ENCODE measurements at regions not wholly inside any gene's neighbourhood (a gene's known extent, or its start where the extent isn't known, plus 50 kb on each side); places are given as distances from the start of the nearest gene placed in this dataset.

DNA sequence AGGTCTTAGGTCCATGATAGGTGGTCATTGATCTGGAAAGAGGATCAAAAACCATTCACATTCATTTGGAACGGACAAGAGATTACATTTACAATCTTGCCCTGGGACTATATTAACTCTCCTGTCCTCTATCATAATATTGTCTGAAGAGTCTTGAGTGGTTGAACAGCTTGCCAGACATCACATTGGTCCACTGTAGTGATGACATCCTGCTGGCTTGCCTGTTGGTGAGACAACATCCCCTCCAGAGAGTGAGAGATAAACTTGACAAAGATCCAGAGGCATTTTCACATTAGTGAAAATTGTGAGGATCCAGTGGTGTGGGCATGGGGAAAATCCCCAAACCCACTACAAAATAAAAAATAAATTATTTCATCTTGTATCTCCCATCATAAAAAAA is 155.7 kb upstream of the LEF1 start:
- H3K27ac Mint-ChIP-seq = no peak overlapping the region
- DNase-seq (no peak), ATAC-seq (no peak)
- POLR2A ChIA-PET = no interaction called here
- peaks cover 2% of the 10 kb centered on the region for H3K27me3 Mint-ChIP-seq (ENCODE audit: low read depth)
- H3K36me3 Mint-ChIP-seq (ENCODE audit: low read depth) = peaks cover 6% of the 10 kb centered on the region
- H3K4me3 Mint-ChIP-seq = no peak overlapping the region
- H3K4me1 Mint-ChIP-seq (ENCODE audit: low read depth) = peaks cover 18% of the 10 kb centered on the region
- CTCF ChIA-PET = no interaction called here
- peaks cover 4% of the 10 kb centered on the region for H3K9me3 Mint-ChIP-seq (ENCODE audit: insufficient read depth)

DNA sequence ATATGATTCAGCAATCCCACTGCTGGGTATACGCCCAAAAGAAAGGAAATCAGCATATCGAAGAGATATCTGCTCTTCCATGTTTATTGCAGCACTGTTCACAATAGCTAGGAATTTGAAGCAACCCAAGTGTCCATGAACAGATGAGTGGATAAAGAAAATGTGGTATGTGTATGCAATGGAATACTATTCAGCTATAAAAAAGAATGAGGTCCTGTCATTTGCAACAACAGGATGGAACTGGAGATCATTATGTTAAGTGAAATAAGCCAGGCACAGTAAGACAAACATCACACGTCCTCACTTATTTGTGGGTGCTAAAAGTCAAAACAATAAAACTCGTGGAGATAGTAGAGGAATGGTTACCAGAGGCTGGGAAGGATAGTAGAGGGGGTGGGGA is 153.8 kb upstream of the LEF1 start:
- CTCF ChIA-PET = interaction anchor here (0.9 kb wide), 1 partner anchor 34 kb away, joined by 3 read pairs; no protein-coding TSS in a partner anchor
- Mint-ChIP-seq H3K4me1 (ENCODE audit: low read depth) (peaks cover 3% of the 10 kb centered on the region), H3K27ac (no peak overlapping the region), H3K36me3 (ENCODE audit: low read depth) (peaks cover 6% of the 10 kb centered on the region), H3K4me3 (no peak overlapping the region), H3K9me3 (ENCODE audit: insufficient read depth) (peaks cover 4% of the 10 kb centered on the region), H3K27me3 (ENCODE audit: low read depth) (peaks cover 2% of the 10 kb centered on the region)
- DNase-seq (no peak), ATAC-seq (no peak)
- POLR2A ChIA-PET = no interaction called here

DNA sequence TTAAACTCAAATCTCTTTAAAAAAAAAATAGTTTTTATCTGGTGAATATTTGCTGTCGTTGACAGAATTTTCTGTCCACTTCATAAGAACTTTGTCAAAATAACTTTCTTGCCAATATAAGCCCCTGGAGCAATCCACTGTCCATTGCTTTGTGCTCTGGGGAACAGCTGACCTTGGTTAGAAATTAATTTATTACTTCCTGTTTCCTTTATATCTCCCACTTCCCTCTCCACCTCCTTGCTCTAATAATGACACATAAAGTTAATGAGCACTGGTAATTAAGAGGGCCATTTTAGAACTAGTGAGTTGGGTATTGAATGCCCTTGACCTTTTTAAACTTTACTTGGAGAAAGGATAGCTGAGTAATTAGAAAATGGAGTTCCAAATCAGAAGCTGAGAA is 151.3 kb upstream of the LEF1 start:
- ChIA-PET CTCF (interaction anchor here (1.3 kb wide), 1 partner anchor 23 kb away, joined by 3 read pairs; no protein-coding TSS in a partner anchor), POLR2A (no interaction called here)
- Mint-ChIP-seq H3K4me1 (ENCODE audit: low read depth) (peaks cover 16% of the 10 kb centered on the region), H3K27ac (no peak overlapping the region), H3K27me3 (ENCODE audit: low read depth) (peaks cover 10% of the 10 kb centered on the region), H3K4me3 (no peak overlapping the region), H3K9me3 (ENCODE audit: insufficient read depth) (peaks cover 4% of the 10 kb centered on the region), H3K36me3 (ENCODE audit: low read depth) (peaks cover 6% of the 10 kb centered on the region)
- DNase-seq = no peak
- no peak for ATAC-seq

DNA sequence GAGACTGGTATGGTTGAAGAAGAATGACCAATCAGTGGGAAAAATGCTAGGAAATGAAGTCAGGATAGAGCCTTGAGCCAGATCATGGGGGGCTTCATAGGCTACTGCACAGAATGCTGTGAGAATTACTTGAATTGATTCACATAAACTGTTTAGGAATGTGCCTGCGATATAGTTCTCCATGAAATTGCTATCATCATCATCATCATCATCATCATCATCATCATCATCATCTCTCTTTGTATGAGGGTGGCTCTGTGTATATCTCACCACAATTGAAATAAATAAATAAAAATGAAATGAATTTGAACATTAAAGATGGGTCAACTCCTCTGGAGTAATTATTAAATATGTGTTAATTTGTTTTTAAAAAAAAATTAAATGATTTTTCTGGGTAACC is 148.6 kb upstream of the LEF1 start:
- Mint-ChIP-seq H3K9me3 (ENCODE audit: insufficient read depth) (peaks cover under 1% of the 10 kb centered on the region), H3K4me3 (no peak overlapping the region), H3K27ac (no peak overlapping the region), H3K36me3 (ENCODE audit: low read depth) (peaks cover 4% of the 10 kb centered on the region), H3K4me1 (ENCODE audit: low read depth) (peaks cover 25% of the 10 kb centered on the region), H3K27me3 (ENCODE audit: low read depth) (peaks cover 10% of the 10 kb centered on the region)
- ATAC-seq (no peak), DNase-seq (no peak)
- ChIA-PET POLR2A (interaction anchor here (1.2 kb wide), 1 partner anchor 29 kb away, joined by 3 read pairs; no protein-coding TSS in a partner anchor), CTCF (no interaction called here)

DNA sequence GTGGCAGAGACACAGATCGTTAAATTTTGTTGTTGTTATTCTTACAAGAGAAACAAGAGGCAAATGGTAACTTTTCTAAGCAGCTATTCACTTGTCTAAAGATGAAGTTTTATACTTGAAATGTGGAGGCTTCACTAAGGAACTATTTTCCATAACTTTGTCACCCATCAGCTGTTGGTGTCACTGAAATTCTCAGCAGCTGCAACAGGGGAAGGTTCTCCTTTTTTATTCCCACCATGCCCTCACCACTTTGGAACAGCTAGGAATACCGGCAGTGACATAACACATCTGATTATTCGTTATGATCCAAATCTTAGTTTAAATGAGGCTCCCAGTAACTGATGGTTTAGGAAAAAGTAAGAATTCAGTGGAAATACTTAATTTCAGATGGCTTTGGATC is 147.0 kb upstream of the LEF1 start:
- Mint-ChIP-seq H3K4me3 (peak overlapping the region; percentile 54), H3K36me3 (ENCODE audit: low read depth) (no peaks in the 10 kb centered on the region), H3K9me3 (ENCODE audit: insufficient read depth) (no peaks in the 10 kb centered on the region), H3K4me1 (ENCODE audit: low read depth) (peaks cover 25% of the 10 kb centered on the region), H3K27me3 (ENCODE audit: low read depth) (peaks cover 10% of the 10 kb centered on the region), H3K27ac (peak overlapping the region; percentile 43)
- ATAC-seq (no peak), DNase-seq (no peak)
- ChIA-PET CTCF (interaction anchor here (1.2 kb wide), 1 partner anchor 10 kb away, joined by 4 read pairs; no protein-coding TSS in a partner anchor), POLR2A (no interaction called here)

DNA sequence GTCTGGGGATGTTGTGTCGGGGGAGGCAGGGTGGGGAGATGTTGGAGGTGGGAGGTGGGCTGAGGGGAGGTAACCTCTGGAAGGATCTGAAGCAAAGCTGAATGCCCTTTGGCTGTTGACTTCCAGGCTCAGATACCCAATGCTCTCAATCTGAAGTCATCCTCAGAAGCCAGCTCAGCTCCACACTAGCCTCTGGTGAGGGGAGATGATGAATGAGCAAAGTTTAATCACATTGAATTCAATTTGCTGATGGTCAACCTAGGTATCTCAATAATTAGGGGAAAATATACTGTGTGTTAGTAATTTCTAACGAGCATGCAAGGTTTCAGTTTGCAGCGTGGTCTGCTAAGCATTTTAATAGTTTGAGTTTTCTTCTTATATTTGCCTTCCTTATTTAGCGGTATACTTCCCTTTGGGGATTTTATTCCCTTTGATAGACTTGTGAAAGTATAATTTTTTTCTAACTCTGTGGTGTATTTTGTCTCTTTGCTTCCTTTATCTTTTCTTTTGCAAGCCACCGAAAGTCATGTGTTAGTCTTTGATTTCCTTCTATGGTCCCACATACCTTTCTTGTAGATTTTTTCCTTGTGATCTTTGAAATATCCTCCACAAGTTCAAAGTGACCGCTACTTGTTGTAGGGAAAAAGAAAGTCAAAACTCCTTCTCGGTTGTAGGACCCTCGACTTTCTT is 146.3 kb upstream of the LEF1 start:
- ChIA-PET CTCF (interaction anchor here (1.2 kb wide), 1 partner anchor 10 kb away, joined by 4 read pairs; no protein-coding TSS in a partner anchor), POLR2A (interaction anchor here (0.6 kb wide), 1 partner anchor 32 kb away, joined by 3 read pairs; no protein-coding TSS in a partner anchor)
- Mint-ChIP-seq H3K9me3 (ENCODE audit: insufficient read depth) (no peaks in the 10 kb centered on the region), H3K4me3 (peak overlapping the region; percentile 54), H3K36me3 (ENCODE audit: low read depth) (no peaks in the 10 kb centered on the region), H3K4me1 (ENCODE audit: low read depth) (peaks cover 25% of the 10 kb centered on the region), H3K27ac (peak overlapping the region; percentile 43), H3K27me3 (ENCODE audit: low read depth) (peaks cover 10% of the 10 kb centered on the region)
- ATAC-seq (no peak), DNase-seq (no peak)

DNA sequence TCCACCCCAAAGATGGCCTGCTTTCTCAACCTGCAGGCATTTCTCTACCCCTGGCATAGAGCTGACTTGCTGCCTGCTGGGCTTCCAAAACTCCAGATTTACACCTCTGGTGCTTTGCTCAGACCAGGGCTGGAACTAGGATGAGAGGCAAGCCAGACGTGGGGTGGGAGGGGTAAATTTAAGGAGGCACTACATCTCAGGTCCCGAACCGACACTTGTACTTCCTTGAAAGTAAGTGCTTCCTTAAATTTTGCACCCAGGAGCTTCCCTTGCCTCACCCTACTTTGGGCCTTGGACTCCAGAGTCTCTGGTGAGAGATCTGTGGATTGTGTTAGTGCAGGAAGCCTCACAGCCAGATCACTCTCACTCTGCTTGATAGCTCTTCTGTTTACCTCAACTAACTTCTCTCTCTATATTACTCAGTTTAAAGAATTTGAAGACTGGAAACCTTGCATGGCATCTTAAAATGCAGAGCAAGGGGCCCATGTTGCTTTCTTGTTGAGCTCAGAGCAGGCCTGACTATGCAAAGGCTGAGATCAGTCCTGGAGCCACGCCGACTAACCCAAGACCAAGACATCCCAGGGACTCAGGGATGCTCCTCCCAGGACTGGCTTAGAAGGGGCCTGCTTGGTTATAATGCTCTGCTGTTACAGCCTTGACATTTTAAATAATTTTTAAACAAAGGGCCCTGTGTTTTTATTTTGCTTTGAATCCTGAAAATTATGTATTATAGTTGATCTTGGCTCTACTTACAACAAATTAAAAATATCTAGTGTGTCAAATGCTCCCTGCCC is 145.0 kb upstream of the LEF1 start:
- Mint-ChIP-seq H3K27me3 (ENCODE audit: low read depth) (peaks cover 8% of the 10 kb centered on the region), H3K36me3 (ENCODE audit: low read depth) (no peaks in the 10 kb centered on the region), H3K9me3 (ENCODE audit: insufficient read depth) (no peaks in the 10 kb centered on the region), H3K27ac (no peak overlapping the region), H3K4me1 (ENCODE audit: low read depth) (peaks cover 24% of the 10 kb centered on the region), H3K4me3 (no peak overlapping the region)
- no peak for ATAC-seq
- ChIA-PET POLR2A (no interaction called here), CTCF (interaction anchor here (1.4 kb wide), 1 partner anchor 284 kb away, joined by 3 read pairs; no protein-coding TSS in a partner anchor)
- no peak for DNase-seq

DNA sequence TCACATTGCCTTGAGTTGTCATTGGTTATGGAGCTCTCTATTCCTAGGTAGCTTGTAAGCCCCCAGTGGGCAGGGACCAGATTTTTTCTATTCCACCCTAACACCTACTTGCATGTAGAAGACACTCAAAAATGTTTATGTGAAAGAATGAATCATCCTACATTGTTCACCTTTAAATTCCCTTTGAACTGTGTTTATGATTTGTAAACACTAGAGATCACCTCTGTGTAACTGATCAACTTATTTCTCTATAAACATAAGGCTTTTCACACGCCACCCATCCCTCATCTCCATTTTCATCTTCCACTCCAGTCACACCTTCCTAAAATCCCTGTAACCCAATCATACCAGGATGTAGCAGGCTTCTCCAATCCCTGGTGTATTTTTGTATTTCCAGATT is 142.6 kb upstream of the LEF1 start:
- H3K4me1 Mint-ChIP-seq (ENCODE audit: low read depth) = peaks cover 30% of the 10 kb centered on the region
- ChIA-PET CTCF (no interaction called here), POLR2A (interaction anchor here (0.7 kb wide), 1 partner anchor 40 kb away, joined by 4 read pairs; no protein-coding TSS in a partner anchor)
- DNase-seq = no peak
- no peak for ATAC-seq
- H3K4me3 Mint-ChIP-seq = no peak overlapping the region
- no peaks in the 10 kb centered on the region for H3K36me3 Mint-ChIP-seq (ENCODE audit: low read depth)
- no peak overlapping the region for H3K27ac Mint-ChIP-seq
- peaks cover 3% of the 10 kb centered on the region for H3K27me3 Mint-ChIP-seq (ENCODE audit: low read depth)
- H3K9me3 Mint-ChIP-seq (ENCODE audit: insufficient read depth) = no peaks in the 10 kb centered on the region

DNA sequence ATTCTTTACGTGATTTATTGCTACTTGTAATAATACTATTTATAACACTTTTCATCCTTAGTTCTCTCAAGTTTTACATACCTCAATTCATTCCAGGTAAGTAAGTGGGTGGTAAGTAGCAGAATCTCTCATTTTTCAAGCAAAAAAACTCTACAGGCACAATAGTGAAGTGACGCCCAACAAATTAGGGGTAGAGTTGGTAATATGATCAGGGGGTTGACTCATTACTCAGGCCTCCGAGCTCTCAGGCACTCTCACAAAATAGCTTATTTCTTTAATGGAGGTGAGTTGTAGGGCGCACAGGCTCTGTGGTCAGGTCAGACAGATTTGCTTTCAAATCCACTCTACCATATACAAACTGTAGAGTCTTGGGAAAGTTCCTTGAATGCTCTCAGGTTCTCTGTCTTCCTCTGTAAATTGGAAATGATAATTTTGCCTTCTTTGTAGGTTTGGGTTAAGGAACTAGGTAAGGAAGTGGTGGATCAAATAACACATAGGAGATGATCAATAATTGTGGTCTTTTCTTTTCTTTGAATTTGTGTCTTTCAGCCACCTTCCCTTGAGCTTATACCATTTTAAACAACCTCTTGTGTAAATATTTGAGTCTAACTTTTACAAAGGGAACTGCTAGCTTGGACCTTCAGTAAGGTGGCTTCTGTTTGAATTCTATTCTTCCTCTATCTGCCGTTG is 134.9 kb upstream of the LEF1 start:
- ChIA-PET CTCF (no interaction called here), POLR2A (no interaction called here)
- ATAC-seq (no peak), DNase-seq (no peak)
- peaks cover 25% of the 10 kb centered on the region for H3K4me1 Mint-ChIP-seq (ENCODE audit: low read depth)
- no peaks in the 10 kb centered on the region for H3K27me3 Mint-ChIP-seq (ENCODE audit: low read depth)
- H3K4me3 Mint-ChIP-seq = no peak overlapping the region
- H3K27ac Mint-ChIP-seq = no peak overlapping the region
- H3K9me3 Mint-ChIP-seq (ENCODE audit: insufficient read depth) = peaks cover 6% of the 10 kb centered on the region
- H3K36me3 Mint-ChIP-seq (ENCODE audit: low read depth) = peaks cover 3% of the 10 kb centered on the region

DNA sequence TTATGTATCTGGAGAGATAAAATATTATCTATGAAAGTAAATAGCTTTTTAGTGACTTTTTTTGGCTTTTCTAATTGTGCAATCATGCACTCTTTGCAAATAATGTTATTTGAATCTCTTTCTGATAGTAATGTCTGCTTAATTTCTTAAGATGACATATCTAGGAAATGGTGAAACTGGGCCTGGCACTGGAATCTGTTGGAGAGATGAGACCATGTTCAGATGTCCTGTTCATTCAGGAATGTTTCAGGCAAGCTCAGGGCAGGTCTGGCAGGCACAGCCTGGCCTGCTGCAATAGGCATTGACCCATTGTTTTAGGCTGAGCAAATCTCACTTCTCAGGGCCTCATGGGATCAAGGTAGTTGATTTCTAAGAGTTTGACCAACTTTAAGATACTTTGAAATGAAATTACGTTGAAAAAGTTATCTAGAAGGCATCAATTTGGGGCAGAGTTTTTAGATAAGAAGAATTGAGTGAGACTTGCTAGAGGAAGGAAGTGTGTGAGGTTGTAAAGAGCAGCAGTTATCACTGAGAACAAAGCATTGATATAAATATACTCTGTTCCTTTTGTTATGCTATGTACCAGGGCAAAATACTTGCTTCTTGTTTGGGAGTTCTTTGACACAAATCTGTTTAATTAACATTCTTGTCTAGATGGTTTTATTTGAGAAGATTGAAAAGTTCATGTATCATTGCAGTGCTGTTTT is 133.0 kb upstream of the LEF1 start:
- peaks cover 17% of the 10 kb centered on the region for H3K4me1 Mint-ChIP-seq (ENCODE audit: low read depth)
- DNase-seq (no peak), ATAC-seq (peak; percentile 44)
- H3K4me3 Mint-ChIP-seq = no peak overlapping the region
- H3K9me3 Mint-ChIP-seq (ENCODE audit: insufficient read depth) = peaks cover 6% of the 10 kb centered on the region
- H3K27me3 Mint-ChIP-seq (ENCODE audit: low read depth) = no peaks in the 10 kb centered on the region
- H3K36me3 Mint-ChIP-seq (ENCODE audit: low read depth) = peaks cover 3% of the 10 kb centered on the region
- H3K27ac Mint-ChIP-seq = no peak overlapping the region
- POLR2A ChIA-PET = no interaction called here
- CTCF ChIA-PET = interaction anchor here (1.1 kb wide), 1 partner anchor 41 kb away, joined by 3 read pairs; no protein-coding TSS in a partner anchor

DNA sequence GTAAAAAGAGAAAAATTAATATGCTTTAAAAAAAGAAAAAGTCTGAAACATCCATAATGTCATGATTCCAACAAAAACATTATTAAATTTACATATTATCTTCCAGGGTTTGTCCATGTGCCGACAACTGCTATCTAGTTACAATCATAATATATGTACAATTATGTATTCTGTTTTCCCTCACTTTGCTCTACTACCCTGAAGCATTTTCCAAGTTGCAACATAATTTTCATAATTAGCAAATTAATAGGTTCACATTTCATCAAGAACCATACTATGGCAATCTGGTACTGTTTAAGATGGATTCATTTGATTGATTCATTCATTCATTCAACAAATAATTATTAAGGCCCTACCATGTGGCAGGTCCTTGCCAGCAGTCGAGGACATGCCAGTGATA is 128.9 kb upstream of the LEF1 start:
- Mint-ChIP-seq H3K36me3 (ENCODE audit: low read depth) (peaks cover 3% of the 10 kb centered on the region), H3K27me3 (ENCODE audit: low read depth) (no peaks in the 10 kb centered on the region), H3K27ac (no peak overlapping the region), H3K4me3 (no peak overlapping the region), H3K9me3 (ENCODE audit: insufficient read depth) (peaks cover 6% of the 10 kb centered on the region), H3K4me1 (ENCODE audit: low read depth) (peaks cover 8% of the 10 kb centered on the region)
- DNase-seq (no peak), ATAC-seq (no peak)
- POLR2A ChIA-PET = no interaction called here
- CTCF ChIA-PET = interaction anchor here (1.0 kb wide), 1 partner anchor 22 kb away, joined by 3 read pairs; no protein-coding TSS in a partner anchor
